ENCODE measurements at regions not wholly inside any gene's neighbourhood (a gene's known extent, or its start where the extent isn't known, plus 50 kb on each side); places are given as distances from the start of the nearest gene placed in this dataset.
"Not testable (repeated sequence)": the region's sequence is repeated elsewhere in the genome, so short reads cannot be mapped to it uniquely, and the experiment has no call there.

- no peak for DNase-seq (ENCODE audit: low read depth)
These were observed 88.9 kb upstream of the WAC start for GRCh38 chr10:28444031-28444430.

- DNase-seq (ENCODE audit: low read depth) = no peak
These were observed 87.4 kb upstream of the WAC start for GRCh38 chr10:28445516-28445915.

- no peak for DNase-seq (ENCODE audit: low read depth)
These were observed 83.5 kb upstream of the WAC start for GRCh38 chr10:28449382-28449781.

GRCh38 chr10:28449926-28450325, 83.0 kb upstream of the WAC start:
- DNase-seq (ENCODE audit: low read depth) = no peak

- DNase-seq (ENCODE audit: low read depth) = no peak
These were observed 79.0 kb upstream of the WAC start for GRCh38 chr10:28453926-28454325.

- DNase-seq (ENCODE audit: low read depth) = no peak
These were observed 75.8 kb upstream of the WAC start for GRCh38 chr10:28457110-28457509.

- not testable (repeated sequence) for DNase-seq (ENCODE audit: low read depth)
These were observed 75.0 kb upstream of the WAC start for GRCh38 chr10:28457873-28458272.

- DNase-seq (ENCODE audit: low read depth) = no peak
These were observed 73.3 kb upstream of the WAC start for GRCh38 chr10:28459453-28460144.

GRCh38 chr10:28463141-28463540, 69.8 kb upstream of the WAC start:
- DNase-seq (ENCODE audit: low read depth) = no peak

GRCh38 chr10:28463676-28464395, 69.1 kb upstream of the WAC start:
- no peak for DNase-seq (ENCODE audit: low read depth)

- DNase-seq (ENCODE audit: low read depth) = no peak
These were observed 65.3 kb upstream of the WAC start for GRCh38 chr10:28467615-28468014.

GRCh38 chr10:28468707-28469483, 64.0 kb upstream of the WAC start:
- DNase-seq (ENCODE audit: low read depth) = no peak

- DNase-seq (ENCODE audit: low read depth) = no peak
These were observed 61.9 kb upstream of the WAC start for GRCh38 chr10:28470873-28471651.

- DNase-seq (ENCODE audit: low read depth) = no peak
These were observed 61.3 kb upstream of the WAC start for GRCh38 chr10:28471652-28472050.

GRCh38 chr10:28478646-28479045, 54.3 kb upstream of the WAC start:
- DNase-seq (ENCODE audit: low read depth) = no peak

- DNase-seq (ENCODE audit: low read depth) = no peak
These were observed 53.5 kb upstream of the WAC start for GRCh38 chr10:28479425-28479865.

- no peak for DNase-seq (ENCODE audit: low read depth)
These were observed 52.8 kb upstream of the WAC start for GRCh38 chr10:28479927-28480627.

GRCh38 chr10:28480628-28480965, 52.3 kb upstream of the WAC start:
- DNase-seq (ENCODE audit: low read depth) = no peak

- not testable (repeated sequence) for DNase-seq (ENCODE audit: low read depth)
These were observed 51.6 kb upstream of the WAC start for GRCh38 chr10:28481346-28481745.

GRCh38 chr10:28481968-28482367, 51.0 kb upstream of the WAC start:
- no peak for DNase-seq (ENCODE audit: low read depth)

Measured in stimulated activated CD8-positive, alpha-beta memory T cell treated with anti-CD3 and anti-CD28 coated beads, Interleukin-15, amount 100 ng/mL, for 24 hours (primary cell).